HG03575 (cell line): ENCODE measurements at regions not wholly inside any gene's neighbourhood (a gene's known extent, or its start where the extent isn't known, plus 50 kb on each side); places are given as distances from the start of the nearest gene placed in this dataset.

Experiments
- ATAC-seq: cut with Tn5 transposase; IDR thresholded peaks from one replicate; pipeline ENCODE4 v1.9.1; 2021; ENCODE audit not compliant: unreplicated experiment, insufficient number of reproducible peaks, low FRiP score; ENCODE audit errors: extremely low read depth

- no peak for ATAC-seq
These were observed 155.5 kb downstream of the OMA1 start for GRCh38 chr1:58391056-58391455.

- ATAC-seq: no peak
These were observed 156.4 kb downstream of the OMA1 start for GRCh38 chr1:58390091-58390490.

GRCh38 chr1:58380345-58380744 lies 166.2 kb downstream of the OMA1 start:
- no peak for ATAC-seq

- no peak for ATAC-seq
These were observed 179.3 kb downstream of the OMA1 start for GRCh38 chr1:58367217-58367616.

- no peak for ATAC-seq
These were observed 181.2 kb downstream of the OMA1 start for GRCh38 chr1:58365328-58365727.

GRCh38 chr1:58363585-58363984 lies 182.9 kb downstream of the OMA1 start:
- no peak for ATAC-seq

- ATAC-seq: no peak
These were observed 185.4 kb downstream of the OMA1 start for GRCh38 chr1:58361134-58361533.

- ATAC-seq: no peak
These were observed 188.2 kb downstream of the OMA1 start for GRCh38 chr1:58358346-58358745.

- no peak for ATAC-seq
These were observed 190.1 kb downstream of the OMA1 start for GRCh38 chr1:58356402-58356801.

- ATAC-seq: no peak
These were observed 193.4 kb downstream of the OMA1 start for GRCh38 chr1:58353168-58353567.

GRCh38 chr1:58352476-58353092 lies 193.9 kb downstream of the OMA1 start:
- no peak for ATAC-seq

GRCh38 chr1:58346036-58346355 lies 200.5 kb downstream of the OMA1 start:
- ATAC-seq: no peak

GRCh38 chr1:58345215-58346035 lies 201.1 kb downstream of the OMA1 start:
- ATAC-seq: no peak

- ATAC-seq: no peak
These were observed 206.3 kb downstream of the OMA1 start for GRCh38 chr1:58340185-58340584.

GRCh38 chr1:58338081-58338480 lies 208.4 kb downstream of the OMA1 start:
- no peak for ATAC-seq

- ATAC-seq: no peak
These were observed 213.0 kb downstream of the OMA1 start for GRCh38 chr1:58333511-58333910.

GRCh38 chr1:58331156-58331555 lies 215.4 kb downstream of the OMA1 start:
- ATAC-seq: no peak

- ATAC-seq: no peak
These were observed 220.7 kb downstream of the OMA1 start for GRCh38 chr1:58325866-58326265.

- no peak for ATAC-seq
These were observed 222.0 kb downstream of the OMA1 start for GRCh38 chr1:58324558-58324957.

- ATAC-seq: no peak
These were observed 228.1 kb downstream of the OMA1 start for GRCh38 chr1:58318157-58319005.
